GM18505 (cell line): ENCODE measurements at regions not wholly inside any gene's neighbourhood (a gene's known extent, or its start where the extent isn't known, plus 50 kb on each side); places are given as distances from the start of the nearest gene placed in this dataset.

Source experiments
- ATAC-seq: cut with Tn5 transposase; IDR thresholded peaks from one replicate; pipeline ENCODE4 v1.9.1; 2021; ENCODE audit not compliant: unreplicated experiment
- POLR2A ChIP-seq: IDR thresholded peaks from 4 replicates; pipeline ENCODE4 v1.6.1; 2011; ENCODE audit warnings: borderline replicate concordance; ENCODE audit not compliant: insufficient read depth, insufficient read length; ENCODE audit errors: extremely low read depth

DNA sequence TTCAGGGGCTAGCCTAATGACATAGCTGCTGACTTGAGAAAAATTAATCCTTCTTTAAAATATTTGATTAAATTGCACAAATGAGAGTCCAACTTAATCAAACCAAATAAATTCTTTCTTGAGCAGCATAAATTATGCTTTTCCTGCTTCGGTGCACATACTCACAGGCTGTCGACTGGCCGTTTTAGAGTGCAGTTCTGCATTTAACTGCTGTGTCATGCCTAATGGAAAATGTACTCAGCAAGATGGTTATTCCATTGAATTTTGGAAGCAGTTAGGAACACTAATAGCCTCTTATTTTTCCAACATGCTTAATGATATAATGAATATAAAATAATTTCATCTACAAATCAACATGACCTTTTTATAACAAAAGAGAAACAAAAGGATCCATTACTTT, 266.1 kb upstream of the LRIG3 start:
- no peak for ATAC-seq
- no peak for TF ChIP-seq POLR2A

DNA sequence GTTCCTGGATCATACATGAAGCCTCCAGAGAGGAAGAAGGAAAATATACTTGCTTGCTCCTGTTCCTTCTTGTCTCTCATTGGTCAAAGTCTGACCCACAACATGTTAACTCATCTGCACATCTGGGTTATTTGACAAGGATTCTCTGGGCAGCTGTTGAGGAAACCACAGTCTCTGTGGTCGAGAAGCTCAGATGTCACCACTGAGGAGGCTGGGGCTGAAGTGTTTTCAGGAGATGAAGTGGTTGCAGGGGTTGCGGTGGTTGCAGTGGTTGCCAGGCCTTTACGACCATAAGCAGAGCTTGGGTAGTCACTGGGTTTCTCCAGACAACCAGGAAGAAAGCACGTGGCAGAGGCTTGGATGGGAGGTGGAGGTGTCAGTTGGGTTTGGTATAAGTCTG, 265.0 kb upstream of the LRIG3 start:
- ATAC-seq, result no peak
- no peak for TF ChIP-seq POLR2A

DNA sequence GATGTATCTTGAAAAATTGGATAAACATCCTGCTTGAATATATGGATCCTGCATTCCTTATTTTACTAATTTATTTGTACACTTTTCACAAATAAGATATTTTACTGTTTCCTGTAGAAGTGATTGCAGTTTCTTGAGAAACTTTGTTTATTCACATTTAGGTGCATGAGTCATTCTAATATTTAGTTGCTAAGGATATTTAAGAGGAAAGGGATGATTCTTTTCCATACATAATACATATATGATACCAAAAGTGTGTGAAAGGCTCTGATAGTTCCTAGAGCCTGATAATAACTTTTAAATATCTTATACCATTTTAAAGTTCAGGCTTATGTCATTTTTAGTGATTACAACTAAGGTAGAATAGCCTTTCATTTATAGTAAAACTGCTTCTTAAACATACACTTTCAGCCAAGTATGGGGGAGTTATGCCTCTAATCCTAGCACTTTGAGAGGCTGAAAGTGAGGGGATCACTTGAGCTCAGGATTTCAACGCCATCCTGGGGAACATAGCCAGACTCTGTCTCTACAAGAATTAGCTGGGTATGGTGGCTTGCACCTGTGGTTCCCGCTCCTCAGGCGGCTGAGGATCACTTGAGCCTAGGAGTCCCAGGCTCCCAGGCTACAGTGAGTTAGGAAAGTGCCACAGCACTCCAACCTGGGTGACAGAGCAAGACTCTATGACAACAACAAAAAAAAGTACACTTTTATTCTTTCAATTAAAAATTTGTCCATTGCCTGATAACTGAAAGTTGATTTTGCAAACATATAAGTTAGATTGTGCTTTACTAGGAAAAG, 262.6 kb upstream of the LRIG3 start:
- TF ChIP-seq POLR2A, result no peak
- no peak for ATAC-seq

DNA sequence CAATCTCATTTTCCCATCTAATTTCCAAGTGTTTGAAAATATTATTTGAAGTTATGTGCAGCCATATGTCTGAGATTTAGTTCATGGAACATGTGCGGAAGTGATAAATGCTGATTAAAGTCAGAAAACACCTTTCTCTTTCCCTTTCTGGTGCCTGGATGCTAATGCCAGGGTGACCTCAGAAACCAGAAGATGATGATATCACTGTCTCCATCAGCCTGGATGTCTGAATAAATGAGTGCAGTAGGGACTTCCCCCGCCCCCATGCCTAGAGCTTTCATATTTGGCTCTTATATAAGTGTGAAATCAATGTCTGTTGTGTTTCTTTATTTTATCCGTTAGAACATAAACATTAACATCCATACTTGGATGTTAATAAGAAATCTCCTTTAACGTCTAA, 261.9 kb upstream of the LRIG3 start:
- ATAC-seq, result no peak

DNA sequence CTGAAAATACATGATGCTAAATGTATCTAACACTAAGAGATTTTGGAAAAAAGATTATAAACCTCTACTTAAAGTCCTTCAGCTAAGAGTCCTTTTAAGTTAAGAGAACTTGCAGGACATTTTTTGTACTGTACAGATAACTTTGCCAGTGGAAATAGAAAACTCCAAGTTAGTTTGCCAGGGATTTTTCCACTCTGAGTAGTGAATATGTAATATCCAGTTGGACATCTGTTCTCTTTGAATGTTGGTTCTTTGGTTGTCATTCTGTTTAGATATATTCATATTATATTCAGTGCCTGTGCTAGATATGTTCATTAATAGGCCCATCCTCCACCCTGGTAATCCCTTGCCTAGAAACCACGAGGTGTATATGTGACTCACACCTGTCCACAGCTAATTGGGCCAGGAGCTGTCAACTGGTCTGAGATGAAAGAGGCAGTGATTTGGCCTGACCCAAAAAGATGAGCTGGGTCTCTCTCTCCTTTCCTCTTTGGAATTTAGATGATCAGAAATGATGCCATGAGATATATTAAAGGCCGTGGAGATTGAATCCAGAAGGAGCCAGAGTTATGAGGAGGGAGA, 261.0 kb upstream of the LRIG3 start:
- no peak for TF ChIP-seq POLR2A
- ATAC-seq, result no peak

More for the DNA sequence above, 261.9 kb upstream of the LRIG3 start:
- TF ChIP-seq POLR2A, result no peak

DNA sequence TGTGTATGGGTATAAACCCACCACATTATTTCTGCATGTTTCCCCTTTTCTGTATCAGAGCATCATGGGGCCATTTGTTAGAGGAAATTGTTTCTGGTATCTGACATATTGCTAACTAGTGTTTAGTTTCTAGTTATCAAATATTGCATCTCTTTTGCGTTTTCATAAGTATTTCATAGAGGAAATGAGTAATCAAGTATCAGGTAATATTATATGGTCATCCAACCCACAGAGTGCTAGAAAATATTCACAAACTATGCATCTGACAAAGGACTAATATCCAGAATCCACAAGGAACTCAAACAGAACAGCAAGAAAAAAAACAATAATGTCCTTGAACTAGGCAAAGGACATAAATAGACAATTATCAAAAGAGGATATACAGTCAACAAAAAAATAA, 258.9 kb upstream of the LRIG3 start:
- no peak for TF ChIP-seq POLR2A

DNA sequence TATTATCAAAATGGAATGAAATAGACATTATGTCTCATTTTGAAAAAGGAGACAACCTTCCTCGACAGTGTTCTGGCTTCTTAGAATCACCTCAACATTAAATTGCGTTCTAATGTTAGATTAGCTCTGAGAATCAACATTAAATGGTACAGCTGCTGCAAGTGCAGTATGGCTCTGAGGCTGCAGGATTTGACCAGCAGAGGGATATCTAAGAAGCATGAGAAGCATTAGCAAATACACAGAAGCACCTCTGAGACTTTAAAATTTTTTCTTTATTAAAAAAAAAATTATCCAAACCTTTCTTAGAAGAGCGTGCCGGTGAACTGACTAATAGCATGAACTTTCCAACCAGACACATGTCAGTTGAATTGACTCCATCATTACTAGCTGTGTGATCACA, 253.4 kb upstream of the LRIG3 start:
- ATAC-seq, result no peak
- no peak for TF ChIP-seq POLR2A

More for the DNA sequence above, 258.9 kb upstream of the LRIG3 start:
- no peak for ATAC-seq

DNA sequence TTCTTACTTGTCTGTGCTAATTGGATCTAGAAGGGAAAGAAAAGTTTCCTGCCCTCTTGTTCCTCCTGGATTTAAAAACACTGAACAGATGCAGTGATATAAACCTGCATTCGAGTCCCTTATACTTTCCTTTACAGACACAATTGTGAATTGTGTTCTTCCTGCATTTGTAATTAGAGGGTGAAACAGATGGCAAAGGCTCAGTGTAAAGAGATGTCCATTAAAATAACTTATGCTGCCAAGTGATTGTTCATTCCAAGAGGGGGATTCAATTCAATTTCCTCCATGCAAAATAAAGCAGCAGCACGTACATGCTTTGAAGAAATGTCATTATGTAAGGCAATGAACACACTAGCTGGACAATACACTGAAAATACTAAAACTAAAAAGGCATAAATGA, 248.3 kb upstream of the LRIG3 start:
- ATAC-seq, result no peak
- no peak for TF ChIP-seq POLR2A

DNA sequence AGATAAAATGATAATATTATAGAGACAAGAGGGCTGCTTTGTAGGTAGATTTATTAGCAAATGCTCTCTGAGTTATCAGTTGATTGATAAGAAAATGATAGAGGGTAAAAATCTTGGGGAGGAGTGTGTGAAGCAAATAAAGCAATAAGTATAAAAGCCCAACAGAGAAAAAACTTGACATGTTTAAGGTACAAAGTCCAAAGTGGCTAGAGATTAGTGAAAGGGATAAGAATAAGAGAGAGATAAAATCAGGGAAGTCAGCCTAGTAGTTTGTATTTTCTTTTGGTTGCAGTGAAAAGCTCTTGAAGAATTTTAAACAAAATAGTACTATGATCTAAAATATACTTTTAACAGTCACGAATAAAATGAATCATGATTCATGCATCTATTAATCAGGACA, 246.2 kb upstream of the LRIG3 start:
- no peak for ATAC-seq
- TF ChIP-seq POLR2A, result no peak

DNA sequence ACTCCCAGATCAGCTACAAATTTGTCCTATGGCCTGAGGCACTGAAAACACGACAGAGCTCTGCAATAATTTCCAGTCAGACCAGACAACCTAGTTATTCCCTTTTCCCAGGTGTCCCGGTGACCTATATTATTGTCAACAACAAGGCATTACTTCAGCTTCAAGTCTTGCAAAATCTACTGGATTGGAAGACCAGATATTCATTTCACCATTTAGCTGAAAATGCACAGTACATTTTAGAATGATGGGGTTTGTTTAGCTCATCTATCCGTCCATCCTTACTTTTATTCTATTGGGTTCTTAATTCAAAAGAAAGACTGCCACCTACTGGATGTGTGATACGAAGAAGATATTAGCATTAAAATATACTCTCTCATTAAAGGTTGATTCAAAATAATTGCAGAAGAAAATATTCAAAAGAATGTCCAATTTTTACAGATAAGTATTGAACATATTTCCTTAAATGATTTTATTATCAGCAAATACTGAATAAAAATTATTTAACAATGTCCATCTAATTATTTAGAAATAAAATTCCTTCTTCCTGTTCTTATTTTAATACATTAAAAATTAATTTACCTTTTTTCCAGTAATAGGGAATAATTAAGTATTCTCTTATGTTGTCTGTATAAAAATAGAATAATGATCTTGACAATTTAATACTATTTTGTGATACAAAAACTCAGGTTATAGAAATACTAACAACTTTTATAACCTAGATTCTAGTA, 244.9 kb upstream of the LRIG3 start:
- ATAC-seq, result no peak
- no peak for TF ChIP-seq POLR2A

DNA sequence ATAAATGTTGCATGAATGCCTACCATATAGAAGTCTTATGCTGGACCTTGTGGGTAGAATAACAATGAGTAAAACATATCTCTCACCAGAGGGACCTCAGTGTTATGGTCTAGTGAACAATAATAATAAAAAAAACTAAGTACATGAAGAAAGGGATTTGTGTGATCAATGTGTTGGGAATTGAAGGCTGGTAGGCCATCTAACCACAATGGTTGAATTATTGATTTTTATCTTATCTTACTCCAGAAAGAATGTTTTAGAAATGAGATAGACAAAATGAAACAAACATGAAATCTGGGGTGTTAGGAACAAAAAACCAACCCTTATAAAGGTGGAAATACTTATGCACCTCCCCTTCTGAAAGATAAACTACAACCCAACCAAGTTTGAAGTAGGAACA, 243.9 kb upstream of the LRIG3 start:
- ATAC-seq, result no peak
- no peak for TF ChIP-seq POLR2A

DNA sequence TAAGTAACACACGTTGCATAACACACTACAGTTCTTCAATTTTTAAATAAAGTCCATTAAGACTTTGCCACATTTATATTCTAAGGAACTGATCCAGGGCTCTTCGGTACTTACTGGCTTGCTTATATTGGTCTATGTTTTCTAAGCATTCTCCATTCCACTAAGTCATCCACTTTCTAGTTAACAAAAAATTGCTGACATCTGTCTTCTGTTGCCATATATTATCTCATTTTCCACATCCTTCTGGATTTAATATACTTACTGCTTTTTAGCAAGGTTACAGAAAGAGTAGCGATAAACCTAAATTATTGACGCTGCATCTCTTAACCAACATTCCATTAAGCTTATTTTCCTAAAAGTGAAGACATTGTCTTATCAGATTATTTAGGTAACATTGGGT, 238.4 kb upstream of the LRIG3 start:
- no peak for ATAC-seq
- no peak for TF ChIP-seq POLR2A

DNA sequence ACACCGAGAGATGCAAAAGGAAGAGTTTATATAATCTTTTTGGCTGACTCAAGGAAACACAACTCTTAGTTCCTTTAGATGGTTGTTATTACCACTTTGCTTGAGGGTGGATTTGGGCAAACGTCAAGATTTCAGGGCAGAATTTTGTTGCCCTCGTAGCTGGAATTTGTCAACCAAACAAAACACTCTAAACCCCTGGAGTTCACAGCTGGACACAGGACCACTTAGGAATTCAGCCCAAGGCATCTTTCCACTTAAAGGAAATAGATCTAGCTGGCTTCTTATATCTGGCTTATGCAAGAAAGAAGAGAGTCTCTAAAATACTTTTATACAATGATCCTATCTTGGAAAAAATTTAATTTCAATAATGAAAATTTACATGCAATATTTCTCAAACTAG, 237.8 kb upstream of the LRIG3 start:
- ATAC-seq, result no peak
- TF ChIP-seq POLR2A, result no peak

DNA sequence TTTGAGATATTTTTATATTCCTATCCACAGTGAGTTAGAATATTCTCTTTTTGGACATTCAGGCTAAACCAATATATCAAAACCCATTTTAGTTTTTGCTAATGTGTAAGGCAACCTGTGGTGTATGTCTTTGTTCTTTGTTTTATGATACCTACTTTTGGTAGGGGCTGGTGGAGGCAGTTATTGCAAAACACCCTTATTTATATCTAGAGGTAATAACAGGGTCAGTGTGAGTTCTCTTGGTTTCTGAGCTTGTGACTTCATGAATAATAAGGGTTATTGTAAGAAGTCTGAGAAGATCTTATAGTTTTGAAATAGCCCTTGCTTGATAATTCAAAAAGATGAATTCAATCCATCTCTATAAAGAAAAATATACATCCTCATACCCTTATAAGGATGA, 235.1 kb upstream of the LRIG3 start:
- no peak for TF ChIP-seq POLR2A
- no peak for ATAC-seq

DNA sequence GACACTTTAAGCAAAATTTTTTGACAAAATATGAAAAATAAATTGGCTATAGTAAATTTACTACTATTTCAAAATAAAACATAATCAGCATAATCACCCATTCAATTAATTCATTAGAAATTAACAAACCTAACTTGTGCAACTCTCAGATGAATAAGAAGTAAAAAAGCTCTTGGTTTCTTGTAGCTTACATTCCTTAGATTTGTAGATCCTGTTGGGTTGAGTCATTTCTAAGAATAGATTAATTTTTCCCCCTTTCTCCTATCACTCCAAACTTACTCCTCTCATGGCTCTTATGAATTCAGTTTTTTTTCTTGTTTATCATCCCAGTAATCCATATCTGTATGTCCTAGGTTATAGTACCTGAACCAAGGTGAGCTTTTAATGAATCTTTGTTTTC, 230.9 kb upstream of the LRIG3 start:
- no peak for TF ChIP-seq POLR2A
- ATAC-seq, result no peak
